SU-DHL-6 (cell line): ENCODE measurements at regions not wholly inside any gene's neighbourhood (a gene's known extent, or its start where the extent isn't known, plus 50 kb on each side); places are given as distances from the start of the nearest gene placed in this dataset.

Source experiments
- EZH2phosphoT487 ChIP-seq: fragments of 200-600 bp; sonication (generic), shearing (Covaris generic); conservative IDR thresholded peaks from 2 replicates; pipeline ENCODE4 v1.6.1; 2018; ENCODE audit warnings: mild to moderate bottlenecking, antibody characterized with exemption, low read length, moderate library complexity, mixed read lengths
- TF ChIP-seq, protein P1 (sequence below): fragments of 200-600 bp; sonication (generic); IDR thresholded peaks from one replicate; pipeline ENCODE4 v1.5.1; 2017; ENCODE audit warnings: antibody characterized with exemption, mild to moderate bottlenecking, low read length, moderate library complexity; ENCODE audit not compliant: insufficient read depth, poor library complexity, severe bottlenecking

DNA sequence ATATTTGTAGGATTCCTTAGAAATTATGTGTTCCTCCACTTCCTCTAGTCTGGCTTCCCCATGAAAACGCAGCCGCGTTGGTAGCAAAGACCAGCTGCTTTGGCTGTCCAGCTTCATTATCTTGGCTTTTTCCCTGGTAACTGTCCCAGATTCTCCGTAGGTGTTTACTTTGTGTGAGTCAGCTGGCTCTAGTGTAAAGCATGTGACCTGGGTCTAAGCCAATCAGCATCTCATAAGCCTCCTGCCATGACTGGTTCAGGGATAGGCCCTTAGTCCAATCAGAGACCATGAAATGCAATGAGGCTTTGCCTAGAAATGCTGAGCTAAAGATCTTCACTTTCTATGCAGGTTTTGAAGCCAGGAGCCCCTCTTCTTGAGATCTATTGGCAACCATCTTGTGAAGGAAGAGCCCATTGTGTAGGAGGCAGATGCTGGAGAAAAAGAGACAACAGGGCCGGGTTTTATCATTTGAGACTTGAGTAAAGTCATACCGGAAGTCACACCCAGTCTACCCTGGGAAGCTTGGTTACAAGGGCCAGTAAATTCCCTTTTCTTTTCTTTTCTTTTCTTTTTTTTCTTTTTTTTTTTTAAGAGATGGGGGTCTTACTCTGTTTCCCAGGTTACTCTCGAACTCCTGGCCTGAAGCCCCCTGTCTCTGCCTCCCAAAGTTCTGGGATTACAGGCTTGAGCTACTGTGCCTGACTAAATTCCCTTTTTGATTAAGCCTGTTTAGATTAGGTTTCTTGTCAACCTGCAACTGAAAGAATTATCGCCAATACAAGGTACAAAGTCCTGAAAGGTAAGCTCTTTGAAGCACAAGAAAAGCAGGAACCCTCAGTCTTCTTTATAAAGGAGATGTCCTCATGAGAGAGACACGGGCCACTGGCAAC, 256.5 kb upstream of the RREB1 start:
- TF ChIP-seq, protein P1, sequence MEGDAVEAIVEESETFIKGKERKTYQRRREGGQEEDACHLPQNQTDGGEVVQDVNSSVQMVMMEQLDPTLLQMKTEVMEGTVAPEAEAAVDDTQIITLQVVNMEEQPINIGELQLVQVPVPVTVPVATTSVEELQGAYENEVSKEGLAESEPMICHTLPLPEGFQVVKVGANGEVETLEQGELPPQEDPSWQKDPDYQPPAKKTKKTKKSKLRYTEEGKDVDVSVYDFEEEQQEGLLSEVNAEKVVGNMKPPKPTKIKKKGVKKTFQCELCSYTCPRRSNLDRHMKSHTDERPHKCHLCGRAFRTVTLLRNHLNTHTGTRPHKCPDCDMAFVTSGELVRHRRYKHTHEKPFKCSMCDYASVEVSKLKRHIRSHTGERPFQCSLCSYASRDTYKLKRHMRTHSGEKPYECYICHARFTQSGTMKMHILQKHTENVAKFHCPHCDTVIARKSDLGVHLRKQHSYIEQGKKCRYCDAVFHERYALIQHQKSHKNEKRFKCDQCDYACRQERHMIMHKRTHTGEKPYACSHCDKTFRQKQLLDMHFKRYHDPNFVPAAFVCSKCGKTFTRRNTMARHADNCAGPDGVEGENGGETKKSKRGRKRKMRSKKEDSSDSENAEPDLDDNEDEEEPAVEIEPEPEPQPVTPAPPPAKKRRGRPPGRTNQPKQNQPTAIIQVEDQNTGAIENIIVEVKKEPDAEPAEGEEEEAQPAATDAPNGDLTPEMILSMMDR, result no peak
- no peak for TF ChIP-seq EZH2phosphoT487
